ENCODE measurements at regions not wholly inside any gene's neighbourhood (a gene's known extent, or its start where the extent isn't known, plus 50 kb on each side); places are given as distances from the start of the nearest gene placed in this dataset.

GRCh38 chr12:124715121-124715990 lies 147.9 kb upstream of the NCOR2 start:
- Histone ChIP-seq H3K9me3 (replicated peaks; ENCODE audit: control insufficient read depth, insufficient read depth, low read length) (no peaks in the 10 kb centered on the region), H3K36me3 (ENCODE audit: control insufficient read depth in 2 of 2, insufficient read depth in 2 of 2, low read length in 1 of 2) (no peaks in the 10 kb centered on the region), H3K79me2 (ENCODE audit: control insufficient read depth, insufficient read depth, low read length) (no peaks in the 10 kb centered on the region), H2AFZ (ENCODE audit: control insufficient read depth, low read depth, low read length) (no peak overlapping the region), H3K27ac (ENCODE audit: control insufficient read depth, insufficient read depth) (no peak overlapping the region), H4K20me1 (ENCODE audit: control insufficient read depth, insufficient read depth) (no peaks in the 10 kb centered on the region), H3K4me2 (ENCODE audit: control insufficient read depth, insufficient read depth) (no peak overlapping the region), H3K27me3 (replicated peaks in 1 of 2; ENCODE audit: control insufficient read depth in 2 of 2, insufficient read depth in 2 of 2, low read length in 1 of 2) (no peaks in the 10 kb centered on the region), H3K4me1 (ENCODE audit: control insufficient read depth, insufficient read depth, low read length) (peaks cover 17% of the 10 kb centered on the region), H3K9ac (ENCODE audit: control insufficient read depth, insufficient read depth, low read length) (no peak overlapping the region), H3K4me3 (no peak overlapping the region)
- no peak for DNase-seq (ENCODE audit: low read depth, low spot score)
- no TSS peak for BruUV-seq (replicated peaks)
- CTCF ChIA-PET: no interaction called here
- FAIRE-seq: no peak
- SMC1A ChIA-PET (ENCODE audit: uncharacterized antibody, unreplicated experiment): no interaction called here
- intact Hi-C loops (cut with micrococcal nuclease; ENCODE audit: unreplicated experiment) (no loop called here), in situ Hi-C loops (cut with MboI) (no loop called here)
- POLR2A ChIA-PET: no interaction called here
- RAD21 ChIA-PET (ENCODE audit: unreplicated experiment): no interaction called here
- 89% methylated on average over 15 of the region's 15 CpGs for WGBS (ENCODE audit: insufficient coverage, insufficient replicate concordance, low lambda C conversion rate, missing lambda C conversion rate)
- no peak for ATAC-seq
- TF ChIP-seq GABPA (IDR thresholded peaks at IDR 0.05; ENCODE audit: low read depth) (no peak), IKZF1 (conservative IDR thresholded peaks at IDR 0.05) (no peak), PBX3 (IDR thresholded peaks at IDR 0.05; ENCODE audit: insufficient replicate concordance, low read depth, low read length) (no peak), STAT3 (IDR thresholded peaks at IDR 0.05; ENCODE audit: low read depth, low read length) (no peak), YY1 (IDR thresholded peaks at IDR 0.05; ENCODE audit: low read depth, low read length) (no peak), MEF2A (IDR thresholded peaks at IDR 0.05; ENCODE audit: insufficient read depth, low read depth, low read length) (no peak), SMAD1 (IDR thresholded peaks at IDR 0.05; ENCODE audit: low read depth, partially characterized antibody) (no peak), PAX5 (IDR thresholded peaks at IDR 0.05; ENCODE audit: borderline replicate concordance, low read depth, low read length) (no peak), WRNIP1 (IDR thresholded peaks at IDR 0.05; ENCODE audit: borderline replicate concordance, low read depth, low read length) (no peak), CREM (IDR thresholded peaks at IDR 0.05; ENCODE audit: low read depth) (no peak), CTCF (IDR thresholded peaks at IDR 0.05 in 2 of 3, conservative IDR thresholded peaks at IDR 0.05 in 1 of 3; ENCODE audit: control insufficient read depth in 2 of 3, extremely low read depth in 1 of 3, insufficient read depth in 1 of 3, low read depth in 3 of 3, low read length in 3 of 3) (no peak), SIN3A (IDR thresholded peaks at IDR 0.05; ENCODE audit: low read depth, low read length) (no peak)
- TF ChIP-seq, protein P1, sequence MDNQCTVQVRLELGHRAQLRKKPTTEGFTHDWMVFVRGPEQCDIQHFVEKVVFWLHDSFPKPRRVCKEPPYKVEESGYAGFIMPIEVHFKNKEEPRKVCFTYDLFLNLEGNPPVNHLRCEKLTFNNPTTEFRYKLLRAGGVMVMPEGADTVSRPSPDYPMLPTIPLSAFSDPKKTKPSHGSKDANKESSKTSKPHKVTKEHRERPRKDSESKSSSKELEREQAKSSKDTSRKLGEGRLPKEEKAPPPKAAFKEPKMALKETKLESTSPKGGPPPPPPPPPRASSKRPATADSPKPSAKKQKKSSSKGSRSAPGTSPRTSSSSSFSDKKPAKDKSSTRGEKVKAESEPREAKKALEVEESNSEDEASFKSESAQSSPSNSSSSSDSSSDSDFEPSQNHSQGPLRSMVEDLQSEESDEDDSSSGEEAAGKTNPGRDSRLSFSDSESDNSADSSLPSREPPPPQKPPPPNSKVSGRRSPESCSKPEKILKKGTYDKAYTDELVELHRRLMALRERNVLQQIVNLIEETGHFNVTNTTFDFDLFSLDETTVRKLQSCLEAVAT (IDR thresholded peaks at IDR 0.05): no peak
- TF ChIP-seq, protein P2, sequence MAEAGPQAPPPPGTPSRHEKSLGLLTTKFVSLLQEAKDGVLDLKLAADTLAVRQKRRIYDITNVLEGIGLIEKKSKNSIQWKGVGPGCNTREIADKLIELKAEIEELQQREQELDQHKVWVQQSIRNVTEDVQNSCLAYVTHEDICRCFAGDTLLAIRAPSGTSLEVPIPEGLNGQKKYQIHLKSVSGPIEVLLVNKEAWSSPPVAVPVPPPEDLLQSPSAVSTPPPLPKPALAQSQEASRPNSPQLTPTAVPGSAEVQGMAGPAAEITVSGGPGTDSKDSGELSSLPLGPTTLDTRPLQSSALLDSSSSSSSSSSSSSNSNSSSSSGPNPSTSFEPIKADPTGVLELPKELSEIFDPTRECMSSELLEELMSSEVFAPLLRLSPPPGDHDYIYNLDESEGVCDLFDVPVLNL (IDR thresholded peaks at IDR 0.05; ENCODE audit: low read depth, low read length): no peak
- TF ChIP-seq, protein P3, sequence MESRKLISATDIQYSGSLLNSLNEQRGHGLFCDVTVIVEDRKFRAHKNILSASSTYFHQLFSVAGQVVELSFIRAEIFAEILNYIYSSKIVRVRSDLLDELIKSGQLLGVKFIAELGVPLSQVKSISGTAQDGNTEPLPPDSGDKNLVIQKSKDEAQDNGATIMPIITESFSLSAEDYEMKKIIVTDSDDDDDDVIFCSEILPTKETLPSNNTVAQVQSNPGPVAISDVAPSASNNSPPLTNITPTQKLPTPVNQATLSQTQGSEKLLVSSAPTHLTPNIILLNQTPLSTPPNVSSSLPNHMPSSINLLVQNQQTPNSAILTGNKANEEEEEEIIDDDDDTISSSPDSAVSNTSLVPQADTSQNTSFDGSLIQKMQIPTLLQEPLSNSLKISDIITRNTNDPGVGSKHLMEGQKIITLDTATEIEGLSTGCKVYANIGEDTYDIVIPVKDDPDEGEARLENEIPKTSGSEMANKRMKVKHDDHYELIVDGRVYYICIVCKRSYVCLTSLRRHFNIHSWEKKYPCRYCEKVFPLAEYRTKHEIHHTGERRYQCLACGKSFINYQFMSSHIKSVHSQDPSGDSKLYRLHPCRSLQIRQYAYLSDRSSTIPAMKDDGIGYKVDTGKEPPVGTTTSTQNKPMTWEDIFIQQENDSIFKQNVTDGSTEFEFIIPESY (IDR thresholded peaks at IDR 0.05): no peak
